Ovary (tissue), 7 donors: ENCODE measurements at regions not wholly inside any gene's neighbourhood (a gene's known extent, or its start where the extent isn't known, plus 50 kb on each side); places are given as distances from the start of the nearest gene placed in this dataset.

Source experiments
- DNase-seq, 5 donors: peaks; one replicate each; pipeline ENCODE4 v3.0.0-alpha.2; 2019 to 2020
- H3K27ac ChIP-seq, 2 donors: fragments of 200-600 bp; one replicate each; pipeline versions ENCODE4 v1.5.1 to v1.8.0; 2019 to 2022
- H3K27me3 ChIP-seq: fragments of 200-600 bp; one replicate; pipeline ENCODE4 v1.8.0; 2022
- H3K36me3 ChIP-seq: fragments of 200-600 bp; sonication (generic); one replicate; pipeline ENCODE4 v1.5.1; 2019
- H3K4me1 ChIP-seq: one replicate; pipeline ENCODE4 v1.8.1; 2013; ENCODE audit warnings: mild to moderate bottlenecking, moderate library complexity; ENCODE audit not compliant: insufficient read depth
- H3K4me3 ChIP-seq: fragments of 200-600 bp; sonication (generic); one replicate; pipeline ENCODE4 v1.5.1; 2017
- H3K9me3 ChIP-seq, 2 donors: fragments of 200-600 bp in 1 of 2; sonication (generic) in 1 of 2; one replicate each; pipeline versions ENCODE4 v1.5.1 to v1.8.1; 2013 to 2019; ENCODE audit warnings: mild to moderate bottlenecking in 1 of 2, moderate library complexity in 1 of 2
- EP300 ChIP-seq: sonication (generic); formaldehyde crosslinking; IDR thresholded peaks from one replicate; pipeline ENCODE4 v1.6.1; 2017; ENCODE audit warnings: antibody characterized with exemption
- POLR2A ChIP-seq: fragments of 450-650 bp; IDR thresholded peaks from one replicate; pipeline ENCODE4 v1.6.1; 2017; ENCODE audit warnings: antibody characterized with exemption, mild to moderate bottlenecking, moderate library complexity
- WGBS, 3 donors: extraction: QIAGEN DNeasy Blood & Tissue Kit in 1 of 3; methylation state at CpG; one replicate each; pipeline versions ENCODE4 v1.1.5 to v1.1.7; 2013 to 2017; 5-methylcytosine and 5-hydroxymethylcytosine counted together
- intact Hi-C, 4 donors: fragments of 100-400 bp; cut with DNase I; formaldehyde crosslinking; loops; one replicate each; pipeline versions ENCODE4 v1.11.0 to v1.15.1; 2022 to 2023
- TF ChIP-seq, protein P1 (sequence below), 3 donors: fragments of 450-650 bp in 2 of 3; fragments of 200-600 bp in 1 of 3; IDR thresholded peaks; one replicate each; pipeline versions ENCODE4 v1.5.1 to v1.8.0; 2016 to 2022; ENCODE audit warnings: antibody characterized with exemption in 3 of 3, mild to moderate bottlenecking in 1 of 3
- donor health status: DM: no; HTN: no; CAD: no; lungs with moderate emphysema.
- donor health status: DM: no; HTN: no; CAD: no.
- donor health status: Bipolar disorder and iron deficiency.
- donor health status: DM: no; HTN: no; CAD: no.
- donor health status: DM: yes; HTN: yes; CAD: no.

DNA sequence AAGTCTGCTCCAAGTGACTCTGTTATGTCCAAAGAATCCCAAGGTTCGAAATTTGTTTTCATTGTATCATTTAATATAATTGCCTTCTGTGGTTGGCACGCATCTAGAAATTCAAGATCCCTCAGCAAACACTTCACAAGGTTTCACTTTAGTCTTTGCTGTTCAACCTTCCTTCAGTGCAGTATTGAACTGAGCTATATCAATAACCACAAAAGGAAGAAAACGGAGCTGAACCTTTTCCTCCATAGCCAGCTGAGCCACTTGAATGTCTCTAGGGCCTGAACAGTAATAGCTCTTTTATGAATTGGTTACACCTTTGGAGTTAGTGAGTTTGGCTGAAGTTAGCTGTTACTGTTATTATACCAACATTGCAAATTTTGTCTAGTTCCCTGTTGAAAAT lies 357.7 kb upstream of the HNRNPA3 start:
- H3K4me3 ChIP-seq: no peak overlapping the region
- no peaks in the 10 kb centered on the region for H3K9me3 ChIP-seq
- no peaks in the 10 kb centered on the region for H3K27me3 ChIP-seq
- no peak overlapping the region for H3K27ac ChIP-seq
- H3K36me3 ChIP-seq: no peaks in the 10 kb centered on the region
- H3K4me1 ChIP-seq: no peaks in the 10 kb centered on the region
- intact Hi-C loops: no loop called here
- no peak for DNase-seq
- TF ChIP-seq POLR2A (no peak), EP300 (no peak)
- TF ChIP-seq, protein P1, sequence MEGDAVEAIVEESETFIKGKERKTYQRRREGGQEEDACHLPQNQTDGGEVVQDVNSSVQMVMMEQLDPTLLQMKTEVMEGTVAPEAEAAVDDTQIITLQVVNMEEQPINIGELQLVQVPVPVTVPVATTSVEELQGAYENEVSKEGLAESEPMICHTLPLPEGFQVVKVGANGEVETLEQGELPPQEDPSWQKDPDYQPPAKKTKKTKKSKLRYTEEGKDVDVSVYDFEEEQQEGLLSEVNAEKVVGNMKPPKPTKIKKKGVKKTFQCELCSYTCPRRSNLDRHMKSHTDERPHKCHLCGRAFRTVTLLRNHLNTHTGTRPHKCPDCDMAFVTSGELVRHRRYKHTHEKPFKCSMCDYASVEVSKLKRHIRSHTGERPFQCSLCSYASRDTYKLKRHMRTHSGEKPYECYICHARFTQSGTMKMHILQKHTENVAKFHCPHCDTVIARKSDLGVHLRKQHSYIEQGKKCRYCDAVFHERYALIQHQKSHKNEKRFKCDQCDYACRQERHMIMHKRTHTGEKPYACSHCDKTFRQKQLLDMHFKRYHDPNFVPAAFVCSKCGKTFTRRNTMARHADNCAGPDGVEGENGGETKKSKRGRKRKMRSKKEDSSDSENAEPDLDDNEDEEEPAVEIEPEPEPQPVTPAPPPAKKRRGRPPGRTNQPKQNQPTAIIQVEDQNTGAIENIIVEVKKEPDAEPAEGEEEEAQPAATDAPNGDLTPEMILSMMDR (IDR thresholded peaks at IDR 0.05): no peak
- 76 to 92% (median 85%) methylated on average over 3 of the region's 3 CpGs for WGBS, 3 donors

DNA sequence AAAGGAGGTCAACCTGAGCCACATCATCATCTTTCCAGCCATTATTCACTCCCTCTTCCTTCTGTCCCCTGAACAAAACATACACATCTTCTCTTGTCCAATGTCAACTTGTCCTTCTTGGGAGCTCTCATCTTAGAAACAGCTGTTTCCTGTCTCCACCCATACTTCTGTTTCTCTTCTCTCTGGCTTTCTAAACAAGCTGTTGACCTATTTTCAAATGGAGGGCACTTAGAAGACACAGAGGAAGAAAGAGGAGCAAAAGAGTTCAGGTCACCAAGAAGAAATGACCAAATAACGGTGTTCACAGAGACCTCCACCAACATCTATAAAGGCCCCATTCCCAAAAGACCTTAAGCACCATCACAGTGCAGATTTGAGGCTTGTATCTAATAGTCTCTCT lies 355.9 kb upstream of the HNRNPA3 start:
- no peak overlapping the region for H3K27ac ChIP-seq
- H3K9me3 ChIP-seq: no peaks in the 10 kb centered on the region
- H3K27me3 ChIP-seq: no peaks in the 10 kb centered on the region
- 51 to 66% (median 59%) methylated on average over 1 of the region's 1 CpG for WGBS, 3 donors
- intact Hi-C loops: no loop called here
- DNase-seq: no peak
- H3K36me3 ChIP-seq: no peaks in the 10 kb centered on the region
- H3K4me3 ChIP-seq: no peak overlapping the region
- H3K4me1 ChIP-seq: no peaks in the 10 kb centered on the region
- TF ChIP-seq, protein P1 (IDR thresholded peaks at IDR 0.05): no peak
- TF ChIP-seq EP300 (no peak), POLR2A (no peak)

DNA sequence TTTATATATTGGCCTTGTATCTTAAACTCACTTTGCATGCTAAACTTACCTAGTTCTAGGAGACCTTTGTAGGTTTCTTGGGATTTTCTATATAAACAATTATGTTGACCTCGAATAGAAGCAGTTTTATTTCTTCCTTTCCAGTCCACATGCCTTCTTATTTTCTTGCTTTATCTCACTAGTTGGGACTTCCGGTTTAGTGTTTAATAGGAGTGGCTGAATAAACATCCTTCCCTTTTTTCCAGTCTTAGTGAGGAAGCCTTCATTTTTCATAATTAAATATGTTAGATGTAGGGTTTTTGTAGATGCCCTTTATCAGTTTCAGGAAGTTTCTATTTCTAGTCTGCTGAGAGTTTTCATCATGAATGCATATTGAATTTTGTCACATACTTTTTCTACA lies 347.3 kb upstream of the HNRNPA3 start:
- intact Hi-C loops: no loop called here
- no peaks in the 10 kb centered on the region for H3K4me1 ChIP-seq
- TF ChIP-seq, protein P1 (IDR thresholded peaks at IDR 0.05): no peak
- TF ChIP-seq POLR2A: no peak
- TF ChIP-seq EP300: no peak
- 20 to 56% (median 28%) methylated on average over 2 of the region's 2 CpGs for WGBS, 3 donors
- H3K27ac ChIP-seq: no peak overlapping the region
- H3K9me3 ChIP-seq: no peaks in the 10 kb centered on the region
- H3K4me3 ChIP-seq: no peak overlapping the region
- no peak for DNase-seq
- H3K27me3 ChIP-seq: no peaks in the 10 kb centered on the region
- no peaks in the 10 kb centered on the region for H3K36me3 ChIP-seq

DNA sequence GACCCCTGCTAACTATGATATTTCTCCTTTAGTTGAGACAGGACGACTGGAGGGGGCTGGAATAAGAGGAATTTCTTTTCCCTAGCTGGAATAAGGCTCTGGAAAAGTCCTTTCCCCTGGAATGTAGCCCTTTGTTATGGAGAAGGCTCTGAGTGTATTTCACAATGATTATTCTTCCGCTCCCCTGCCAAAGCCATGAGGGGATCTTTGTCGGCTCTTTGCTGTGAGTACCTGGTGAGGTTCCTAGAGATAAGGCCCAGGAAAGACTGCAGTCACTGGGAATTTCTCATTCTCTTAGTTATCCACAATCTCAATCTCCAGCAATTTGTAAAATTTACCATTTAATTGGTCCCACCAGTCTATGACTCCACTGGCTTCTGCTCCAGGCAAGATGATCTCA lies 340.2 kb upstream of the HNRNPA3 start:
- WGBS, 3 donors: 77 to 81% (median 78%) methylated on average over 3 of the region's 3 CpGs
- intact Hi-C loops: no loop called here
- no peak overlapping the region for H3K4me3 ChIP-seq
- no peak for TF ChIP-seq POLR2A
- TF ChIP-seq EP300: no peak
- TF ChIP-seq, protein P1 (IDR thresholded peaks at IDR 0.05): no peak
- no peaks in the 10 kb centered on the region for H3K36me3 ChIP-seq
- no peaks in the 10 kb centered on the region for H3K9me3 ChIP-seq
- H3K4me1 ChIP-seq: no peaks in the 10 kb centered on the region
- DNase-seq: no peak
- H3K27ac ChIP-seq: no peak overlapping the region
- no peaks in the 10 kb centered on the region for H3K27me3 ChIP-seq

DNA sequence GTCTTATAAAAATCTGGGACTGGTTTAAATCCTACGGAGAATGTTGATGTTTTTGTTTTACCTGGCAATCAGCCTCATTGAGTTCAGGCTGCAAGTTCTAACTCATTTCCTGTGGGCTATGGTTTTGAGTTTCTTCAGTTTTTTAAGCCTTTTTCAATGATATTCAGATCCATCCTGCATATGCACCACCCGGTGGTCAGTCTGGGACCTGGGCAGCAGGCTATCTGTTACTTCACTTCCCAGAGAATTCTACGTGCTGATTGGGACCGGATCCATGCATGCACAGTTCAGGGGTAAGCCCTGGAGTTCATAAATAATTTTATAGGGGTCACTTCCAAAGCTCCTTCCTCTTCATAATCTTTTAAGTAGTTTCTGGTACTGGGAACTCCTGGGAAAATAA lies 339.2 kb upstream of the HNRNPA3 start:
- no peaks in the 10 kb centered on the region for H3K4me1 ChIP-seq
- H3K9me3 ChIP-seq: no peaks in the 10 kb centered on the region
- intact Hi-C loops: no loop called here
- DNase-seq: no peak
- TF ChIP-seq EP300 (no peak), POLR2A (no peak)
- TF ChIP-seq, protein P1 (IDR thresholded peaks at IDR 0.05): no peak
- H3K4me3 ChIP-seq: no peak overlapping the region
- 19 to 28% (median 26%) methylated on average over 4 of the region's 4 CpGs for WGBS, 3 donors
- no peaks in the 10 kb centered on the region for H3K36me3 ChIP-seq
- H3K27ac ChIP-seq: no peak overlapping the region
- H3K27me3 ChIP-seq: no peaks in the 10 kb centered on the region
